HG03039 (cell line): ENCODE measurements at regions not wholly inside any gene's neighbourhood (a gene's known extent, or its start where the extent isn't known, plus 50 kb on each side); places are given as distances from the start of the nearest gene placed in this dataset.
"Not testable (repeated sequence)": the region's sequence is repeated elsewhere in the genome, so short reads cannot be mapped to it uniquely, and the experiment has no call there.

Source experiments
- ATAC-seq: cut with Tn5 transposase; IDR thresholded peaks from one replicate; pipeline ENCODE4 v1.9.1; 2021; ENCODE audit warnings: mild to moderate bottlenecking, moderate library complexity; ENCODE audit not compliant: unreplicated experiment

DNA sequence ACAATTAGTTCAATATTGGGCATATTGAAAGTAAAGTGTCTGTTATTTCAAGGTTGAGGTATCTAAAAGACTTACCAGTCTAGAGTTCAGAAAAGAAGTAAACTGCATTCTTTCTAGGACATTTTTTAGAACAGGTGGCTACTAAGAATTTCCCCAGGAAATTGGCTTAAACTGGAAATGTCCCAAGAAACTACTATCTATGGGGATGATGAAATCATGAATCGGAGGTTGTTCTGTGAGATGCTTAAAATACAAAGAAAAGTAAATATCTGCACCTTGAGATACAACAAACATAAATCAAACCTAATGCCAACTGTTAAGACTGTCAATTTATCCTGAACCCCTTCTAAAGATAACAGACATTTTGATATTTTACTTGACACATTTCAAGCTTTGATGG lies 226.5 kb upstream of the NREP start:
- ATAC-seq = no peak

DNA sequence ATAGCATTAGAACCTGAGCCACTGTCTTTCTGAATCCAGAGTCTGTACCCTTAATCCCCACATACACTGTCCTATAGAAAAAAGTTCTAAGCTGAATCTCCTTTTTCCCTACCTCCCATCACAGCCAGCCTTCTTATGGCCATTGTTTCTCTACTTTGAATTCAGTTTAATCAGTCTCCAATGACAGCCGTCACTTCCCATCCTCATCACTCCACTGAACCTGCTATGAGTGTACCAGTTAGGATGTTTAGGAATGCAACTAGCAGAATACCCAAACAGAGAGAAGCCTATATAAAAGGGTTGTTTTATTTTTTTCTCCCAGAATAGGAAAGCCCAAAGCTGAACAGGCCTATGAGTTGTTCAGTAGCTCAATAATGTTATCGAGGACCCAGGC lies 220.4 kb upstream of the NREP start:
- ATAC-seq = no peak

DNA sequence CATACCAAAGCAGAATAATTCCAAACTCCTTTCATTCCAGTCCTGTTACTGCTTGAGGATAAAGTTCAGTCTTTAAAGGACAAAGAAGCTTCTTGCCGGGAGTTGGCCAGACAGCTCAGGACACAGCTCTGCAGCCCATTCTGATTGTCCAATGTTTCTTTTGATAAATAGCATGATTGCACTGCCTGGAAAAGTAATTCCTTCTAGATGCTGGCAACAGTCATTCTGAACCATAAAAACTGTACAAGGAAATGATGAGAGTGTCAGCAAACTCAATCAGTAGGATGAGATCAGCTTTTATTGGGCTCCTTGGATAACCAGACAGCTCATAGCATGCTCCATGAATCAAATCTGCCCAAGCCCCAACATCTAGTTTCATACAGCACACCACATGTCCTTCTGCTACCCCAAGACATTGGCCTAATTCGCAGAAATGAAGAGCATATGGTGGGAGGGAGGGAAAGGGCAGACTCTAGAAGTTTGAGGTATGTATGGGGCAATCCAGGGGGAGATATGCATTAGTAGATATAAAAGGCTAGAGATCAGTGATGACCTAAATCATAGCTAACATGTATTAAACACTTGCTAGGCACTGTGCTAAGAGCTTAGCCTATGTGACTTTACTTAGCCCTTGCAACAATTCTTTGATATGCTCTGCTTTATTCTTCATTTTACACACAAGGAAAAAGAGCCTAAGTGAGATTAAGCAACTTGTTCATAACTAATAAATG lies 219.9 kb upstream of the NREP start:
- no peak for ATAC-seq

DNA sequence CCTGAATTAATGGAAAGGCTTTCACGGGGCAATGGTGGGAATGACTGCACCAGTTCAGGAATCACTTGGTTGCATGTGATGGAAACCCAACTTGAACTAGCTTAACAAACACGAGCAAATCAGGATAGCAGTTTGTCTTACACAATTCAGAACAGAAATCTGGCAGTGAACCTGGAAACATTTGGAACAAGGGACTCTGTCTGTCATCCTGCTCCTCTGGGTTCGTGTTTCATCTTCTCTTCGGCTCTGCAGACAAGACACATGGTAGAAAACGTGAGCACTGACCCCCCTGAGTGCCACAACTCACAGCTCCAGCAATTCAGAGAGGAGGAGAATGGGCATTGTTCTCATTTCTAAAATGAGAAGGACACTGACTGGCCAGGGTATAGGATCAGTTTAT lies 218.1 kb upstream of the NREP start:
- no peak for ATAC-seq

DNA sequence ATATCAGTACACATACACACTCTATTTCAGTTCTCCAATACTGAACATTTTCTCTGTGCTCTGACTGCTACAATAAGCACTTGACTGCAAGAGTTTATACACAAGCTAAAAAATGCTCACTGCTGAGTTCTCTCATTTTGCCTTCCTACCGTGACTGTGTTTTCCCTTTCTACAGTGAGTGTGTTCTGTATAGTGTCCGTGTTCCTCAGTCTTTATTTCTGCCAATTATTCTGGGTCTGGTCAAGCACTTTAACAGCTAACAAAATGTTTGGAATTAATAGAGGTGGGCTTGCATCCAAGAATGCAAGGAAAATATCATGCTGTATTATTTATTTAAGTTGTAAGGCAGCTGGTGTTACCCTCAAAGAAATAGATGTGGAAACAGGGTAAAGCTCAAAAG lies 217.0 kb upstream of the NREP start:
- ATAC-seq = no peak

DNA sequence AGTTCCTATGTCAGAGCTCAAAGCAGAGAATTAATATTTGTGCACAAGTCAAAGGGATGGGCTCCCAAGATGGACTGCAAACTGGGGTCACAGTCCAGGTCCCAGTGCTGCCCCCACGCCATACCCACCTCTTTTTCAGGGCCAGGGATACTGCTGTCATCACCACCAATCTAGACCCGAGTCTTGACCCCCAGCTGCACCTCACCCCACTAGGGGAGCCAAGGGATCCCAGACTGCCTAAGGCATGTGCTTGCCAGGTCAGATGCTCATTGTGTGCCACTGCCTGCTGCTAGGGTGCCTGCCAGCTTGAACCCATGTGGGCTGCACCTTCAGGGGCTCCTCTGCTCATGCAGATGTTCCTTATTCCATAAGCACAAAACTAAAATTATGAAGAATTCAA lies 215.6 kb upstream of the NREP start:
- ATAC-seq = no peak

DNA sequence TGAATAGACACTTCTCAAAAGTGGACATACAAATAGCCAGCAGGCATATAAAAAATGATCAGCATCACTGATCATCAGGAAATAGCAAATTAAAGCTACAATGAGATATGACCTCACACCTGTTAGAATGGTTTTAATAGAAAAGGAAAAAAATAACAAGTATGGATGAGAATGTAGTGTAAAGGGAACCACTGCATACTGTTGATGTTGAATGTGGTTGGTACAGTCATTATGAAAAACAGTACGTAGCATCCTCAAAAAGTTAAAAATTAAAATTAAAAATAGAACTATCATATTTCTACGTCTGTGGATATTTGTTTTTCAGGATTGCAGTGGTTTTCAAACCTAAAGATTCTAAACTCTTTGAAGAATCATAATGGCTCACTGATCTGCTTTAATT lies 215.1 kb upstream of the NREP start:
- no peak for ATAC-seq

DNA sequence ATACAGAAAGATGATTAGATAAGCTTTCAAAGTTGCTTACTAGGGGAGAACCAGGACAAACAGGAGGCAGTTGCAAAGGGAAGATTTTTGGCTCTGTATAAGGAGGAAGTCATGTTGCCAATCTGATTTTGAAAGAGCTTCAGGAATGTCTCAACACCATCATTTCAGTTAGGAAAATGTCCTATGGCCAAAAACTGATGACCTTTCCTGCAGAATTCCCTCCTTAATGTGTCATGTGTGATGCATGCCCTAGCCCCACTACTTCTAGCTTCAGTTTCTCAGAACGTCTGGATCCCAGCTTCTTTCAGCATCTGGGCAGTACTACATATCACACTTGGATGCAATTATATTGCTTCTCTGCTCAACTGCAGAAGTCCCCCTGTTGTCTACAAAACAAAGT lies 211.5 kb upstream of the NREP start:
- no peak for ATAC-seq

DNA sequence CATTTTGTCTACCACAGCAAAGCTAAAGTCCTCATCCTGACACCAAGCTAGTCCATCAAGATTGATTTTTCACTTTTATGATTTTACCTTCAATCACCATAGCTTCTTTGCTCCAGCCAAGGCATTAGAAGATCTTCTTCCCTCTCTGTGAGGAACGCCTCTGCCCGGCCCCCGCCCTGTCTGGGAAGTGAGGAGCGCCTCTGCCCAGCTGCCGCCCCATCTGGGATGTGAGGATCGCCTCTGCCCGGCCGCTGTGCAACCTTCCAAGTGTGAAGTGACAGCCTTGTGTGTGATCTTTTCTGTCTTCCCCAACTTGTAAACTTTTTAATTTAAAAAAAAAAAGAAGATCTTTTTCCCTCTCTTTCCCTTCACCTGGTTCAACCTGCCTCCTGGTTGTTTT lies 210.5 kb upstream of the NREP start:
- ATAC-seq = no peak

DNA sequence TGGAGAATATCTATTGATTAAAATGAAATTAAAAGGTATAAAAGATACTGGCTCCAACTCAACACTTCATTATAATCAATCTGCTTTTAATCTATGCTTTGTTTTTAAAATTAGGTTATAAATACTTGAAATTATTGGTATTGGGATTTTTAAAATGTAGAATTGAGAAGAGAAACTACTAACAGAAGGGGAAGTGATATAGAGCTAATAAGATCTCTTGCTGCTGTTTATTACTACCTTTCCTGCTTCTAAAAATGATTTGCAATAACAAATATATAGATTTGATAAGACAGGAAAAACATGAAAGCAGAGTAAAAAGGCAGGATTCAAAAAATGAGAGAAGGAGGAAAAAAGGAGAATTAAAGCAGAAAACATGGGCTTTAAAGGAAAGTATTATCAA lies 209.3 kb upstream of the NREP start:
- no peak for ATAC-seq

DNA sequence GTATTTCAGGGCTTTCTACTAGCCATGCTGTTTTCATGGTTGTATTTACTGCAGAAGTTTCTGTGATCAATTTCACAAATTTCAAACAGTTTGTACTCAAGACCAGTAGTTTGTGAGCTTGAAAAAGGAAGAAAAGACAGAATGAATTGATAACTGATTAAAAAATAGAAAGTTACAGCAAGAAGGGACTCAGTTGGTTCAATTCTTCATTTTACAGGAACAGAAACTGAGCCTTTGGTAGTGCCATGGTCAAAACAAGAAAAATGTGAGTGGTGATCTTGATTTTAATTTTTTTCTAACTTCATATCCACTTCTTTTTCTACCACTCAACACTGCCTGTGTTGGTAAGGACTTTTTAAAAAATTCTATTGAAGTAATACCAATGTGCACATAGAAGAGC lies 206.6 kb upstream of the NREP start:
- ATAC-seq = no peak

DNA sequence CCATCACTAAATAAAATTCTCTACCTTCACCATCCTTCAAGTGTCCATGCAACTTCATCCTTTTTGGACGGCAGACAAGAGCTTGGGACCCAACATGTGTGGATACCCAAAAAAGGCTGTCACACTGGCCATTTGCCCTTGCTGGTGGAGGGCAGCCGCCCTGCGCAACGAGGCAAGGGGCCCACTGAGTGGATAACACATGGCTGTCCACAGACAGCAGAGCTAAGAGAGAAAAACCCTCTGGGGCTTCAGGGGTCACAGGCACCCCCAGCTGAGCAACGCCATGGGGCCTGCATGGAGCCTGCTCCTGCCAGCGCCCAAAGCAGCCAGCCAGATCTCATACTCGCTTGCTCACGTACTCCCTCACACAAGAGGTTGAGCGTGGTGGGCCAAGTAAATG lies 205.9 kb upstream of the NREP start:
- no peak for ATAC-seq

DNA sequence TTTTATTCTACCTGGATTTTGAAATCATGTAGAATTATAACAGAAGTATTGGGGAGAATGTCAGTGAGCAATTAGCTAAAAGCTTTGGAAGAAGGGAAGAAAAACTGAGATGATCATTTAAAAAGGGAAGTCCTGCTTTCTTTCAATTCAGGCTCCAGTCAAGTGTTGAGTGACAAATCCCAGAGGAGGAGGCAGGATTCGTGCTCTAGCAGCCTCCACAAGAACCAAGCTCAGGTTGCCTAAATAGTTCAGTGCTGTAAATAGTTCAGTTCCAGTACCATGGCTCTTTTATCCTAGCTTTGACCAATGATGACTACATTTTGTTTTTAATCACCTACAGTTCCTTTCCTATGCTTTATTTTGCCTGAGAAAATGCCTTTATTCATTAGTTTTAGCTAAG lies 204.9 kb upstream of the NREP start:
- ATAC-seq = no peak

DNA sequence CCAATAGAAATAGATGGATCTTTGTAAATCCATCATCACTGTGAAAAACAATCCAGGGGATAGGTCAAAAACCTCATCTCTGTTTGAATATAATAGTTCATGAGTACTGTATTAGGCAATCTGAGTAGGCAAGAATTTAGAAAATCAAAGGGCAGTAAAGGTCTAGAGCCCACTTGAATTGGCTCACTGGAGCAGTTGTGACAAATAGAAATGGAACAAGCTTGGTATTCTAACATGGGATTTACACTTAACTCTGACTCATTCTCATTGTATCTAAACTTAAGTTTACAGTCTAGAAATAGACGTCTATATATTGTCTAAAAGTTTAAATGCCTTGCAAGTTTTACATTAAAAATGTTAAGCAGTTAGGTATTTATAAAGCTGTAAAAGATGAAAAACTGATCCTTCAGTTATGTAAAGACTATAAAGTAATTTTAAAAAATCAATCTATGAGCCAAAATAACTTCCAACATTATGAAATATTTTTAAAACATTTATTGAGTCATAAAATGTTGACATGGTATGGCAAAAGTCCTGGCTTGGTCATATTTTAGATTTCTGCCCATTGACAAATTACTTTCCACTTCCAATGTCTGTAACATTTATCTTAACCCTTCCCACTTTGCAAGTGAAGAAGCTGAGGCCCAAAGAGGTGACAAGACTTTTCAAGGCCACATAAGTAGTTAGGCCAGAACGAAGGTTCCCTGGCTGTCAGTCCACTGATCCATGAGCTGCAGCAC lies 203.7 kb upstream of the NREP start:
- no peak for ATAC-seq

DNA sequence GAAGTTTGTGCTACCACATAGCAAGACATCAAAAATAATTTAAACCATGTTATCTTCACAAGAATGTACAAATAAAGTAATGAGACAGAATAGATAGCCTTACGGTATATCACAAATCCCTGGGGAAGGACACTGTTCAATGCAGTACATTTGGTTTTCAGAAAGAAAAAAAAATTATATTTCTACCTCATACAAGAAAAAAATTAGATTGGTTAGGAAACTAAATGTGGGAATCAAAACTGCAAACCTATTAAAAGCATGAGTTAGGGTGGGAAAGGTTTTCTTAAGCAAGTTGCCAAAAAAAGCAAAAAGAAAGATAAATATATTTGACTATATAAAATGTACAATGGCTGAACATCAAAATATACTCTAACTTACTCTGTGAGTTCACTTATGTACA lies 201.9 kb upstream of the NREP start:
- ATAC-seq = no peak

DNA sequence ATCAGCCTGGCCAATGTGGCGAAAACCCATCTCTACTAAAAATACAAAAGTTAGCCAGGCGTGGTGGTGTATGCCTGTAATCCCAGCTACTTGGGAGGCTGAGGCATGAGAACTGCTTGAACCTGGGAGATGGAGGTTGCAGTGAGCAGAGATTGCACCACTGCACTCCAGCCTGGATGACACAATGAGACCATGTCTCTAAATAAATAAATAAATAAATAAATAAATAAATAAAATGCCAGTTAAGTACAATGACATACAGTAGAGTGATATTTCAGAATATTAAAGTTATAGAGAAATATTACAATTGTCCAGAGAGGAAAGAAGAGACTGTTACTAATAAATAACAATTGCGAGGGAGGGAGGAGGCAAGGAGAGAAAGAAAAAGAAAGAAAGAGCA lies 199.8 kb upstream of the NREP start:
- ATAC-seq = not testable (repeated sequence)

DNA sequence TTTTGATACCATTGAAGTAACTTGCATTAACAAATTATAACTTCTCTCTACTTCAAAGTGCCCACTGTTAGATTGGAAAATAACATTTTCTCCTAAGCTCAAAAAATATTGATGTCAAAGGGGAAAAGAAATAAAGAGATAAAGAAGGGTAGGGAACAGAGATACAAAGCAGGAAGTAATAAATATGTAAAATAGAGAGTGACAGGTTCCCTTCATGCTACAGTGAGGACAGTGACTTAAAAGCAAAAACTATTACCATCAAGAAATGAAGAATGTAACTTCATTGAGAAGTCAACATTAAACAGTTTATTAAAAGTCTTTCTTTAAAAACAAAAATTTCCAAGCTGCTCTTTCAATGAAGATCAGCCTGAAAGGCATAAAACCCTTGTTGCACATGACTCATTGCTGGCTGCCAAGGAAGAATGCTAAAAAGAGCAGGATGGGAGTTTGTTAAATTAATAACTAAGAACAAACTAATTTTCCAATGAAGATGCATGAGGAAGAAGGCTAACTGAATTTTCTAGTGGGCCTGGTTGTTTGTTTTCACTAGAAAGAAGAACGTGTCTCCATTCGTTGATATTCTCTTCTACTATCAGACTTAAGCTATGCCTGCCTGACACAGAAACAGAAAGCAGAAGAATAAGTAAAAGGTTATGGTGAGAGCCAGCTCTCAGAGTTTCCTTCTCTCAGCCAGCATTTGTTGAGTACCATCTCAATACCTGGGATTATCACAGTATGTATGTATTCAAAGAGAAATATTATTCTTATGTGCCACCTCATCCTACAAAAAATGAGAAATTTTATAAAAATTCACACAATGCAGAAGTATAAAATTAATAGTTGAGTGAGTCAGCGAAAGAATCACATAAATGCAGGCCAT lies 197.8 kb upstream of the NREP start:
- peak; percentile 66 for ATAC-seq

DNA sequence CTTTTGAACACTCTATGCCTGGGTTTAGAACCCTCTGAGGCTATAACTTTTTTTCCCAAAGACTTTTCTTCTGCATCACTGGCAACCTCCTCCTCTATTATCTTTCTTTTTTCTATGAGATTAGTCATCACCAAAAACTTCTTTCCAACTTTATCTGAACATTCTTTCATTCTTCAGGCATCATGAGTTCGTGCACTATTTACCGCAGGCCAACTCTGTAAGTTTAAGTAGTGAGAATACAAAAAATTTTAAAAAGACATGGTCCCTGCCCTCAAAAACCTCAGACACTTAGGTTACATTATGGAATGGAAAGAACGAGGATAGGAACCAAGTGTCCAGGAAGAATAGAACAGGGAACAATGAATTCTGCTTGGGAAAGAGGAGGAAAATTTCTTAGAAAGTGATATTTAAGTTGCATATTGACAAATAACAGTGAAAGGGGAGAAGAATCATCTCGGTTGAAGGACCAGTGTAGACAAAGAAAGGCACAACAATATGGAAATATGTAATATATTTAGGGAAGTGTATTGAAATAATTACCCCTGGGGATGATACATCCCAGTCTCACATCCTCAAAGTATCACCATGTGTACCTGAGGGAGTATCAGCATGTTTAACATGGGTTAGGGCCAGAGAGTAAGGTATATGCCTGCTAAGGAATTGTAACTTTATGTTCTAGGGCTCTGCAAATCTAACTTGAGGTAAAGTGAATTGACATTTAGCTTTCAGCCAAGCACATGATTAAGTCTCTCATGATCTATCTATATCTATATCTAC lies 196.5 kb upstream of the NREP start:
- ATAC-seq = no peak

DNA sequence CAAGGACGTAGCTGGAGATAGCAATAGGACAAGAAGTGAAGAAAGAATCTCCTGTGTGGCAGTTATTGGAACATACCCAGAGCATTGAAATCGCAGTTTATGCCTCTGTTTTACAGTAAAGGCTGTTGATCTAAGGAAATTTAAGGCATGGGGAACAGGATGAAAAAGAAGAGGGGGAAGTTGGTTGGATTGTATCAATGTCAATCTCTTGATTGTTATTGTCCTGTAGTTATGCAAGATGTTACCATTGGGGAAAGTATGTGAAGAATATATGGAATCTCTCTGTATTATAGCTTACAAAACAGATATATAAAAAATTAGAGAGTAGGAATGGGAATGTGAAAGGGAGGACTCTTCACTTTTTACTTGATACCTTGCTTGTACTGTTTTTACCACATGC lies 195.6 kb upstream of the NREP start:
- ATAC-seq = no peak

DNA sequence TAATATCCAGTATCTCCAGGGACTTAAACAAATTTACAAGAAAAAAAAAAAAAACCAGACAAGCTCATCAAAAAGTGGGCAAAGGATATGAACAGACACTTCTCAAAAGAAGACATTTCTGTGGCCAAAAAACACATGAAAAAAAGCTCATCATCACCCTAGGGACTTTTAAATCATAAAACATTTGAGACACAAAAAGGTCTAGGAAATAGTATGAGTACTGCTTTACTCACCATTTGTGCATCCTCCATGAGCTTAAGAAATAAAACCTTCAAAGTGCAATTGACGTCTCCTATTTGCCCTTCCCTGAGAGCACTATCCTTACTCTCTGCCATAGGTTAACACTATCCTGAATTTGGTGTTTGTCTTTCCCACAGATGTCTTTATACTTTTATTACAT lies 193.7 kb upstream of the NREP start:
- no peak for ATAC-seq
